GM21576 (cell line): ENCODE measurements at regions not wholly inside any gene's neighbourhood (a gene's known extent, or its start where the extent isn't known, plus 50 kb on each side); places are given as distances from the start of the nearest gene placed in this dataset.
"Not testable (repeated sequence)": the region's sequence is repeated elsewhere in the genome, so short reads cannot be mapped to it uniquely, and the experiment has no call there.

ENCODE experiments used
- ATAC-seq: cut with Tn5 transposase; IDR thresholded peaks from one replicate; pipeline ENCODE4 v1.9.1; 2021; ENCODE audit warnings: mild to moderate bottlenecking, moderate library complexity; ENCODE audit not compliant: unreplicated experiment

GRCh38 chr7:65069476-65069875 lies 63.0 kb upstream of the ERV3-1 start:
- ATAC-seq, result not testable (repeated sequence)

GRCh38 chr7:65062566-65062965 lies 56.1 kb upstream of the ERV3-1 start:
- not testable (repeated sequence) for ATAC-seq

GRCh38 chr7:65059247-65059646 lies 52.8 kb upstream of the ERV3-1 start:
- ATAC-seq, result not testable (repeated sequence)
